ENCODE measurements at regions not wholly inside any gene's neighbourhood (a gene's known extent, or its start where the extent isn't known, plus 50 kb on each side); places are given as distances from the start of the nearest gene placed in this dataset.
"Not testable (repeated sequence)": the region's sequence is repeated elsewhere in the genome, so short reads cannot be mapped to it uniquely, and the experiment has no call there.

DNA sequence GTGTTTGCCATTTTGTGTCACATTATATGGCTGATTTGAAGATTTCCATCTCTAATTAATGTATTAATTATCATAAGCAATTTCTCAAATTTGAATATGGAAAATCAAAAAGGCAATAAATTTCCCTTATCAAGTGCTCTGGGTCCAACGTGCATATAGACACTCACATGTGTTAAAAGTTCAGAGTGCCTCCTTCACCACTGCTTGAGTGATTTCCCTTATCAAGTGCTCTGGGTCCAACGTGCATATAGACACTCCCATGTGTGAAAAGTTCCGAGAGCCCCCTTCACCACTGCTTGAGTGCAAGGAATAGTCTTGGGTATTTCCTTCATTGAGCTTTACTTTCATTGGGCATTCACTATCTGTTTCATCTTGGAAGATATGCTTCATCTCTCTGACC lies 421.0 kb upstream of the ZNF717 start:
- DNase-seq: no peak

DNA sequence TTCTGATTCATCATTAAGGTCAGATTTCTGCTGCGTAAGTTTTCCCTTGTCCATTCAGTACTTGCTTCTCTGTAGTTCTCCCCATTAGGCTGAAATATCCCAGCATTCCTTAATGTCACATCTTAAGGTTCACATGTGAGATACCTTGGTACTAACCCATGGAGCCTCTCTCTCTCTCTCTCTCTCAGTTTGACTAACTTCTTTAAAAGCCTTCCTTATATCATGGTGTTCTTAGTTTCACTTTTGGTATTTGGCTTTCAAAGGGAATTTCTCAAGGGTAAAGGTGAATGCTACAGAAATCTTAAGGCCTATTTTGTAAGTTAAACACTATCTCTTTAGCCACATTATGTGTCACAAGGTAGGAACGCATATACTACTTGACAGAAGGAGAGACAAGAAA lies 427.3 kb upstream of the ZNF717 start:
- no peak for DNase-seq

DNA sequence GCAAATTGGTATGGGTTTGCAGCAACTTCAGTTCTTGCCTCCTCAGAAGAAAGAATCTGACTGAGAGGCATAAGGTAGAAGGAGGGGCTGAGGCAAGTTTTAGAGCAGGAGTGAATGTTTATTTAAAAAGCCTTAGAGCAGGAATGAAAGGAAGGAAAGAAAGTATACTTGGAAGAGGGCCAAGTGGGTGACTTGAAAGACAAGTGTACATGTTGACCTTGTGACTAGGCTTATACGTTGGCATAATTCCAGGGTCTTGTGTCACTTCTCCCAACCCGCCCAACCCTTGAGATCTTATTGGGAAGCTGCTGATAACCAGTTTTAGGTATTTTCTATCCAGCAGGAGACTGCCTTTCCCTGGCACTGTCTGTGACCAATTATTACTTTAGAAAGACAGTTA lies 436.9 kb upstream of the ZNF717 start:
- no peak for DNase-seq

GRCh38 chr3:76231258-76231657 lies 445.9 kb upstream of the ZNF717 start:
- DNase-seq: no peak

- no peak for DNase-seq
Measured at GRCh38 chr3:76242886-76243753, 457.8 kb upstream of the ZNF717 start.

DNA sequence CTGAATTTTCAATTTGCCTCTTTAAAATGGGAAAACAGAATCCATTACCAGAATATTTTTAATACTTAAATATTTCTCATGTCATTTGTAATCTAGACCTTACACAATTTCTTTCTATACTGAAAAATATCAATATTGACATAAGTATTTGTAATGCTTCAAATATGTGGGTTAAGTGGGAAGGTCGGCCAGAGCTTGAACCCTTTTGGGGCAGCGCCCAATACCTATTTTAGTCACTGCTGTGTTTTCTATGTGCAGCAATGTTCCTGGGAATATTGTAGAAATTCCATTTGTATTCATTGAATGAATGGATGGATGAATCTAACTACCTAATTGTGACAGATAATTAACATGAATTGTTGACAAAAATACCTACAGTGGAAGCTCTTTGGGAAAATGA lies 459.7 kb upstream of the ZNF717 start:
- no peak for DNase-seq

DNA sequence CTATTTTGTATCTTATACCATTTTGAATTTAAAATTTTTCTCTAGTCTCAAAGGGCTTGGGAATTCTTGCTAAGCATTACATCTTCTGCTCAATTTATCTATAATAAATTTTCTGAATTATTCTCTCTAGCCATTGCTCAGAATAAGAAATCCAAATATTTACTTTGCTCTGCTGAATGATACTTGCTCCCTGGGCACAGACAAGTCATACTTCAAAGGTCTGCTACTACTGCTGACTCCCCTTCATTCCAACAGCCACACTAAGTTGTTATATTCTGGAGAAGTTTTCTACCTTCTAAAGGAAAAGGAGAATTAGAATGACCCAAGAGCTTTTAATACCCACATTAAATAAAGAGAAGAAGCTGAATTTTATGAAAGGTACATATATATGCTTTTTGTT lies 460.3 kb upstream of the ZNF717 start:
- DNase-seq: no peak

GRCh38 chr3:76264496-76264895 lies 479.1 kb upstream of the ZNF717 start:
- DNase-seq: no peak

DNA sequence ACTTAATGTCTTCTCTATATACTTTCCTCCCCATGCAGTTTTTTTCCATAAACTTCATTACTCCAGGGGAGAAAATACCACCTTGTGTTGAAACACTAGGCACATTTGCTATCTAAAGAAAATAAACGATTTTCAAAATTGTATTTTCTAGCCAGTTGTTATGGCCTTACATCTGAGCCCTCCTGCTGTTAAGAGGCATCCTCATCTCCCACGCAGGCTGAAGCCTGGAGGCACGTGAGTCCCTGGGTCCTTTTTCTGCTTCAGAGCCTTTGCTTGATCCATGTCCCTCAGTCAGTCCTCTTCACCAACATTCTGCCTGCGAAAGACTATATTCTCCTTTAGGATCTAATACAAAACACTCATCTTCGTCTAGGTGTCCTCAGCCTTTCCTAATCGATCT lies 479.6 kb upstream of the ZNF717 start:
- DNase-seq: no peak

GRCh38 chr3:76266511-76266910 lies 481.2 kb upstream of the ZNF717 start:
- DNase-seq: no peak

DNA sequence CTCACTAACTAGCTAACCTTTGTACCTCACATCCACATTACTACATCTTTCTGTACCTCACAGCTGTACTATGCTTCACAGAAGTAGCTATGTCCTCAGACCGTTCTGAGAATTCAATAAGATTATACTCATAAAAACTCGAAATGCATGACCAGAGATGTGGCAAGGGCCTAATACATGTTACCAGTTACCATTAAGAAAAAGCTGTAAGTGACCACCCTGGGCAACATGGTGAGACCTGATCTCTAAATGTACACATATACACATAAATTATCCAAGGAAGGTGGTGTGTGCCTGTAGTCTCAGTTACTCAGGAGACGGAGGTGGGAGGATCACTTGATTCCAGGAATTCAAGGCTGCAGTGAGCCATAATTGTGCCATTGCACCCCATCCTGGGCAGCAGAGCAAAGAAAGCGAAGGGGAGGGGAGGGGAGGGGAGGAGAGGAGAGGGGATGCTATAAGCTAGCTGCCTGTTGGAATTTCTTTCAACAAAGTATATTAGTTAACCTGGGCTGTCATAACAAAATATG lies 482.6 kb upstream of the ZNF717 start:
- DNase-seq: no peak

- DNase-seq: no peak
Measured at GRCh38 chr3:76293856-76294255, 508.5 kb upstream of the ZNF717 start.

DNA sequence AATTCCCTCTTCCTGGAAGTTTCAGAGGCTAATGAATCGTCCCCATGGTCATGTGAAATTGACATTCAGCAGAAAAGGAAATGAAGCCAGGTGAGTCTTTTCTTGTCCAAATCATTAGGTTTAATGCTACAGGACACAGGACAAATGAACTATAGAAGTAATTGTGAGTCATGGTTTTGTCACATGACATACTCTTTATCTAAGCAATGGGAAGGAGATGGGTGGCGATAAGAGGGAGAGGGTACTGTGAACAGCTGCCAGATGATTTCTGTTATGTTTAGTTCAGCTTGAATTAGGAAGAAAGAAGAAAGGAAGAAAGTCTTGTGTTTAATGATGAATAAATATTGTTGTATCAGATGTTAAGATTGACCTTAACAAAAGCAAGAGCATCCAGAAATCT lies 515.4 kb upstream of the ZNF717 start:
- no peak for DNase-seq

DNA sequence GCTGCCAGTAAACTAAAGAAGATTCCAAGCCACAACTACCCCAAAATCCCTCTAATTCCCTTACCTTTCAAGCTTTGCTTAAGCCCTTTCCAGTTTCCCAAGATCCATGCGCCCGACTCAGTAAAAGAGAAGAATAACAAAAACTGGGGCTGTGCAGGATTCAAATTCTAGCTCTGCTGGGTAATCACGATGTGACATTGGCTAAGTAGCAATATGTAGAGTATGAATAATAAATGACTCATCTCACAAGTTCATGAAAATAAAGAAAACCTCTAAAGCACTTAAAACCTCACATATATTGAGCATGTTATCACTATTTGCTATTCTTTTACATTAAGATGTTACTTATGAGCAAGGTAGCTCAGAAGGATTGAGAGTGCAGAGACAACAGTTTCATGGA lies 522.2 kb upstream of the ZNF717 start:
- DNase-seq: no peak

DNA sequence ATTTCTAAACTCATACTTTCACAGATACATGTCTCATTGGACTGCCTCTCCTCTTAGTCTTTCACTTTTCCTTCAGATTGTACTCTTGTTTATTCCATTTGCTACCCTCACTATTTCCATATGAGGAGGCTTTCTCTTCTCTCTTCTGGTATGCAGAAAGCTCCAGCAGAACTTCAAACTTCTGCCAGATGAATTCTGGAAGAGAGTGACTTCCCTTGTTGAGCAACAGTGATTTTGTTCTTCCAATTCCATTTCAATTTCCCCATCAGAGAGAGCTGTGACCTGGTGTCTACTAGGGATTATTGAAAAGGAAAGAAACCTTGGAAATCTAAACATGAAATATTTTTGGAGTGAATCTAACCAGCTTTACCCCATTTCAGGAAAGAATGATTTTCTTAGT lies 523.2 kb upstream of the ZNF717 start:
- no peak for DNase-seq

DNA sequence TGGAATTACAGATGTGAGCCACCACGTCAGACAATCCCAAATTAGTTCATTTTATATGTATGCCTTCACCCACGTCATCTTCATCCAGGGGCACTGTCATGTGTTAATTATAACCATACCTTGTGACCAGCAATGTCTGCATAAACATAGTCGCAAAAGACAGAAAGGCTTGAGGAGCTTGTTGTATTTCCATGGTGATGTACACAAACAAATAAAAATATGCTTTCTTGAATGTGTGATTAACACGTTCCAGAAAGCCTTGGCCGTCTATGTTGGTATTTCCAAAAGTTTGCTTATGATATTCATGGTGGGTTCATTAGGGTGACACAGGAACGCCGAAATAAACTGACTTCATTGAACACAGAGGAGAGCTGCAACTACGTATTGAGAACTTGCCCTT lies 524.7 kb upstream of the ZNF717 start:
- DNase-seq: no peak

DNA sequence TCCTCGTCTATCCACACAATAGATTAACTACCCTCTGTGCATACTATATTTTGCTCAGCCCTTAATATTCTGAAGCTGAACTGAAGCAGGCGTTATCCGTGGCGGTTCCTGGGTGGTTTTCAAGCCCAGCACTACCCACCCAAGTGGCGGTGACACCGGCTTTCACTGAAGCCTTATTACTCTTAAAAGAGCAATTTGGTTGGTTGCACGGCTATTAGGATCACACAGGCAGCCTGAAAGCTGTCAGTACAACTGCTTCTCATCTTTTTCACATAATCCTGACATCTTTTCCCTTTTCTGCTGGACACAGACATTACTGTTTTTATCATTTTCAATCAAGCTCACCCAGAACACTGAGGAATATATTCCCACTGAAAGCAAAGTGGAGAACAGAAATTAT lies 525.3 kb upstream of the ZNF717 start:
- no peak for DNase-seq

- no peak for DNase-seq
Measured at GRCh38 chr3:76311941-76312340, 526.6 kb upstream of the ZNF717 start.

- not testable (repeated sequence) for DNase-seq
Measured at GRCh38 chr3:76315906-76316305, 530.6 kb upstream of the ZNF717 start.

- no peak for DNase-seq
Measured at GRCh38 chr3:76321614-76322013, 536.3 kb upstream of the ZNF717 start.

DNA sequence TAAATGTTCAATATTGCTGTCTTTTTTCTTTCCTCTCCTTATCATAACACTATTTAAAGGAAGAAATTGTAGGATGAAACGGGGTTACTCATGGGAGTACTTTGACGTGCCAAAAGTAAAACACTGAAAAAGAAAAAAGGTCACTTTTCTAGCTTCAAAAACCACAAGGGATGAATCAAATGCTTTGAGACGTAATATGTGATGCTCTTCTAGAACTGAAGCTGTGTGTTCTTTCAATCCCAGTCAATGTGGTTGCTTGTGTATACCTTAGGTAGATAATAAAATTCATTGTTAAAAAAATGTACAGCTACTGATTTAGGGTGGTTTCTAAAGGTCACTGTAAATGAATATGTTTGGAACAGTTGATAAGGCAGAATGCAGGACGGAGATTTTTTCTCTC lies 538.8 kb upstream of the ZNF717 start:
- no peak for DNase-seq

- no peak for DNase-seq
Measured at GRCh38 chr3:76345878-76346277, 560.5 kb upstream of the ZNF717 start.

DNA sequence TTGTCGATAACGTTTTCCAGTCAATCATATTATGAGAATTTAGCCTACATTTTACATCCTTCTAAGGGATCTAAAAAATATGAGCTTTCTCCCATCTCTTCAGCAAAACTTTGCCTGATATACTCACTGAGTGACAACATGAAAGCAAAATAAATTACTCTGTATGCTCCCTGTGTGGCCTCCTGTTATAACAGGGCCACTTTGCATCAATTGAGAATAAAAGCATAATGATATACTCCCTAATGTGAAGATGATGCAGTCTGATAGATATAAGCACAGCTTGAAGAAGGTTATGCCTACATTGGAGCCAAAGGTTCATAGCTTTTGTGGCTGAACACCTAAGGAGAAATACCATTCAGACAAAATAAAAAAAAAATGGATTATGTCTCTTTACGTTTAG lies 561.3 kb upstream of the ZNF717 start:
- DNase-seq: no peak

DNA sequence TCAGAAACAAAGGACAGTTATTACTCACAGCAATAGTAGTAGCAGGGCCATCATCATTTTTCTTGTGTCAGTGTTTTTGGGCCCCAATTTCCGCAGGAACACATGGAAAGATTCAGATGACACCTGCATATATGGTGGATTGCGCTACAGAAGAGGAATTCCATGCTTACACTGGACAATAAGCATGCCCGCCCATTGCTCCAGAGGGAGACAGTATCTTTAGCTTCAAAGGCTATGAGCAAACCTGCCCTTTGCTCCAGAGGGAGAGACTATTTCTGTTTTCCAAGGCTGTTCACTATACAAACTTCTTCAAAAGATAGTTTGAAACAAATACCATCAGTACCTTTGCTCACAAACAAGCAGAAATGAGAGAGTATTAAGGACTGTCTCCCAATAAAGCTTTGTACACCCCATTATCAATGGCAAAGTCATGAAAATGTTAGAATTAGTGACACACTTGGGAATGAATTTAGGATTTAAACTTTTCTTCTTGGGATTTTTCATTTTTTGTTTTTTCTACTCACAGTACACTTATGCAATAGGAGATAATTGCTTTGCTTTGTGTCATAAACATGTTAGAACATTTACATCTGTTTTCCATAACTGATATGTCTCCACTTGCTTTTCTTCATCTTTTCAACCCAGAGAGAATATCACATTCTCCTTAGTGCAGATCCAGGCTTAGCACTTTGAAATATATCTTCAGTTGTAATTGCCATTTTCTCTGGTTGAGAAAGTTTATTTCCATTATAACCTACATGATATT lies 564.5 kb upstream of the ZNF717 start:
- no peak for DNase-seq

Measured in NCI-H524 (cell line).